CD4-positive, alpha-beta T cell treated with Interleukin-12 subunit alpha and Interleukin-12 subunit beta, for 1 hour (primary cell): ENCODE measurements at regions not wholly inside any gene's neighbourhood (a gene's known extent, or its start where the extent isn't known, plus 50 kb on each side); places are given as distances from the start of the nearest gene placed in this dataset.

Experiments used
- DNase-seq: peaks from one replicate; pipeline ENCODE4 v3.0.0-alpha.2; 2020

GRCh38 chr6:122078481-122078880 lies 321.0 kb upstream of the HSF2 start:
- DNase-seq, result no peak

- DNase-seq, result no peak
Observed at GRCh38 chr6:122079916-122080315, 319.5 kb upstream of the HSF2 start.

- no peak for DNase-seq
Observed at GRCh38 chr6:122081921-122082320, 317.5 kb upstream of the HSF2 start.

- no peak for DNase-seq
Observed at GRCh38 chr6:122082370-122082769, 317.1 kb upstream of the HSF2 start.

- no peak for DNase-seq
Observed at GRCh38 chr6:122092366-122092765, 307.1 kb upstream of the HSF2 start.

- no peak for DNase-seq
Observed at GRCh38 chr6:122098201-122098678, 301.2 kb upstream of the HSF2 start.

GRCh38 chr6:122102026-122102425 lies 297.4 kb upstream of the HSF2 start:
- DNase-seq, result no peak

GRCh38 chr6:122107256-122107852 lies 292.1 kb upstream of the HSF2 start:
- DNase-seq, result no peak

- DNase-seq, result no peak
Observed at GRCh38 chr6:122109075-122109474, 290.4 kb upstream of the HSF2 start.

- no peak for DNase-seq
Observed at GRCh38 chr6:122114717-122115116, 284.7 kb upstream of the HSF2 start.

GRCh38 chr6:122116119-122116834 lies 283.2 kb upstream of the HSF2 start:
- DNase-seq, result no peak

- DNase-seq, result no peak
Observed at GRCh38 chr6:122116835-122117627, 282.4 kb upstream of the HSF2 start.

- no peak for DNase-seq
Observed at GRCh38 chr6:122118945-122119506, 280.4 kb upstream of the HSF2 start.

GRCh38 chr6:122122202-122122601 lies 277.2 kb upstream of the HSF2 start:
- DNase-seq, result no peak

- no peak for DNase-seq
Observed at GRCh38 chr6:122122686-122123085, 276.8 kb upstream of the HSF2 start.

GRCh38 chr6:122124908-122125307 lies 274.5 kb upstream of the HSF2 start:
- DNase-seq, result no peak

GRCh38 chr6:122126894-122127293 lies 272.6 kb upstream of the HSF2 start:
- DNase-seq, result no peak

- no peak for DNase-seq
Observed at GRCh38 chr6:122128445-122128844, 271.0 kb upstream of the HSF2 start.

- no peak for DNase-seq
Observed at GRCh38 chr6:122129313-122130025, 270.0 kb upstream of the HSF2 start.

- DNase-seq, result no peak
Observed at GRCh38 chr6:122130026-122130348, 269.5 kb upstream of the HSF2 start.

- DNase-seq, result no peak
Observed at GRCh38 chr6:122130518-122130917, 268.9 kb upstream of the HSF2 start.

GRCh38 chr6:122136386-122136785 lies 263.1 kb upstream of the HSF2 start:
- DNase-seq, result no peak

GRCh38 chr6:122140031-122140430 lies 259.4 kb upstream of the HSF2 start:
- DNase-seq, result no peak
